CD4-positive, alpha-beta memory T cell (primary cell): ENCODE measurements at regions not wholly inside any gene's neighbourhood (a gene's known extent, or its start where the extent isn't known, plus 50 kb on each side); places are given as distances from the start of the nearest gene placed in this dataset.

ENCODE experiments used
- CTCF ChIA-PET: fragments of 350-600 bp; sonication (Branson Sonifier 250); formaldehyde crosslinking; loops from one replicate; lab custom pipeline; 2021; ENCODE audit warnings: inconsistent platforms; ENCODE audit not compliant: partially characterized antibody; lab: Charles Lee
- POLR2A ChIA-PET: fragments of 350-600 bp; sonication (Branson Sonifier 250); formaldehyde crosslinking; loops from one replicate; lab custom pipeline; 2021; ENCODE audit not compliant: partially characterized antibody; lab: Charles Lee
- DNase-seq, 5 donors: peaks; one replicate each; pipeline versions ENCODE4 v3.0.0 to v3.0.0-alpha.2; 2020 to 2022; ENCODE audit warnings: mixed read lengths in 1 of 5
- H3K27ac ChIP-seq: one replicate; pipeline ENCODE4 v1.7.0; 2013; ENCODE audit warnings: low read depth, low read length
- H3K27me3 ChIP-seq: 2 replicates; pipeline ENCODE4 v1.7.0; 2013; ENCODE audit warnings: mild to moderate bottlenecking, low read length, moderate library complexity; ENCODE audit not compliant: insufficient read depth
- H3K36me3 ChIP-seq: 2 replicates; pipeline ENCODE4 v1.7.0; 2013; ENCODE audit warnings: mild to moderate bottlenecking, low read length, moderate library complexity; ENCODE audit not compliant: insufficient read depth
- H3K4me1 ChIP-seq: 2 replicates; pipeline ENCODE4 v1.7.0; 2013; ENCODE audit warnings: mild to moderate bottlenecking, low read length, moderate library complexity; ENCODE audit not compliant: insufficient read depth
- H3K4me3 ChIP-seq, 2 donors: one replicate each; pipeline ENCODE4 v1.7.0; 2013; ENCODE audit warnings: low read length in 2 of 2, mild to moderate bottlenecking in 1 of 2
- H3K9me3 ChIP-seq, 2 donors: one replicate each; pipeline ENCODE4 v1.7.0; 2013; ENCODE audit warnings: low read length in 2 of 2, control low read depth in 1 of 2; ENCODE audit not compliant: control insufficient read depth in 1 of 2
- H3K27ac Mint-ChIP-seq, 7 donors: one replicate each; pipeline ENCODE4 v1.8.0; 2020 to 2021; ENCODE audit warnings: mixed read lengths in 7 of 7, mild to moderate bottlenecking in 6 of 7, inconsistent platforms in 3 of 7, moderate library complexity in 3 of 7
- H3K27me3 Mint-ChIP-seq, 2 donors: one replicate each; pipeline ENCODE4 v1.8.0; 2020 to 2021; ENCODE audit warnings: mixed read lengths in 2 of 2
- H3K36me3 Mint-ChIP-seq, 2 donors: one replicate each; pipeline ENCODE4 v1.8.0; 2020 to 2021; ENCODE audit warnings: mixed read lengths in 2 of 2, inconsistent platforms in 1 of 2, mild to moderate bottlenecking in 1 of 2
- H3K4me1 Mint-ChIP-seq, 4 donors: one replicate each; pipeline ENCODE4 v1.8.0; 2020 to 2021; ENCODE audit warnings: mixed read lengths in 4 of 4, mild to moderate bottlenecking in 1 of 4
- H3K4me3 Mint-ChIP-seq, 8 donors: one replicate each; pipeline ENCODE4 v1.8.0; 2020 to 2021; ENCODE audit warnings: mixed read lengths in 8 of 8, mild to moderate bottlenecking in 7 of 8, moderate library complexity in 6 of 8, inconsistent platforms in 3 of 8
- H3K9me3 Mint-ChIP-seq, 8 donors: one replicate each; pipeline ENCODE4 v1.8.0; 2020 to 2021; ENCODE audit warnings: mixed read lengths in 8 of 8, mild to moderate bottlenecking in 5 of 8, inconsistent platforms in 3 of 8, moderate library complexity in 1 of 8
- intact Hi-C: fragments of 100-400 bp; cut with micrococcal nuclease; formaldehyde crosslinking; loops from one replicate; pipeline ENCODE4 v1.15.1; 2023

- H3K27ac Mint-ChIP-seq, result no peak overlapping the region
- POLR2A ChIA-PET, result no interaction called here
- CTCF ChIA-PET, result no interaction called here
- H3K4me1 Mint-ChIP-seq, result no peaks in the 10 kb centered on the region
- intact Hi-C loops, result no loop called here
- H3K4me3 ChIP-seq, result no peak overlapping the region
- H3K4me1 ChIP-seq, result no peaks in the 10 kb centered on the region
- H3K27ac ChIP-seq, result no peak overlapping the region
- no peaks in the 10 kb centered on the region for H3K27me3 ChIP-seq
- H3K9me3 ChIP-seq, result no peaks in the 10 kb centered on the region
- H3K9me3 Mint-ChIP-seq, result peaks cover 0 to 4% (median 0%) of the 10 kb centered on the region in 8 donors
- H3K27me3 Mint-ChIP-seq, result no peaks in the 10 kb centered on the region
- H3K4me3 Mint-ChIP-seq, result no peak overlapping the region
- DNase-seq, result no peak
- no peaks in the 10 kb centered on the region for H3K36me3 ChIP-seq
- H3K36me3 Mint-ChIP-seq, result no peaks in the 10 kb centered on the region
These were observed 331.3 kb upstream of the SEMA6A start for GRCh38 chr5:116905885-116906284.

GRCh38 chr5:116900793-116901192, 326.2 kb upstream of the SEMA6A start:
- Mint-ChIP-seq H3K36me3 (no peaks in the 10 kb centered on the region), H3K9me3 (peaks cover 0 to 2% (median 0%) of the 10 kb centered on the region in 8 donors), H3K27me3 (no peaks in the 10 kb centered on the region), H3K4me1 (no peaks in the 10 kb centered on the region), H3K27ac (no peak overlapping the region), H3K4me3 (no peak overlapping the region)
- intact Hi-C loops, result no loop called here
- ChIA-PET POLR2A (no interaction called here), CTCF (no interaction called here)
- H3K4me3 ChIP-seq, result no peak overlapping the region
- H3K27ac ChIP-seq, result no peak overlapping the region
- no peaks in the 10 kb centered on the region for H3K9me3 ChIP-seq
- no peaks in the 10 kb centered on the region for H3K36me3 ChIP-seq
- no peaks in the 10 kb centered on the region for H3K4me1 ChIP-seq
- no peaks in the 10 kb centered on the region for H3K27me3 ChIP-seq
- DNase-seq, result no peak

GRCh38 chr5:116898917-116899316, 324.3 kb upstream of the SEMA6A start:
- DNase-seq, result no peak
- Mint-ChIP-seq H3K27me3 (no peaks in the 10 kb centered on the region), H3K9me3 (peaks cover 0 to 2% (median 0%) of the 10 kb centered on the region in 8 donors), H3K27ac (no peak overlapping the region), H3K4me3 (no peak overlapping the region), H3K4me1 (no peaks in the 10 kb centered on the region), H3K36me3 (no peaks in the 10 kb centered on the region)
- Histone ChIP-seq H3K36me3 (no peaks in the 10 kb centered on the region), H3K27ac (no peak overlapping the region), H3K4me1 (no peaks in the 10 kb centered on the region), H3K4me3 (no peak overlapping the region), H3K27me3 (no peaks in the 10 kb centered on the region), H3K9me3 (no peaks in the 10 kb centered on the region)
- ChIA-PET CTCF (no interaction called here), POLR2A (no interaction called here)
- intact Hi-C loops, result no loop called here

GRCh38 chr5:116897291-116897690, 322.7 kb upstream of the SEMA6A start:
- ChIA-PET CTCF (no interaction called here), POLR2A (no interaction called here)
- H3K27ac ChIP-seq, result no peak overlapping the region
- H3K36me3 ChIP-seq, result no peaks in the 10 kb centered on the region
- Mint-ChIP-seq H3K36me3 (no peaks in the 10 kb centered on the region), H3K27ac (peak overlapping the region in 1 of 7 donors; percentile 55), H3K27me3 (no peaks in the 10 kb centered on the region), H3K4me3 (no peak overlapping the region), H3K4me1 (no peaks in the 10 kb centered on the region), H3K9me3 (peaks cover 0 to 2% (median 0%) of the 10 kb centered on the region in 8 donors)
- no peaks in the 10 kb centered on the region for H3K27me3 ChIP-seq
- H3K4me1 ChIP-seq, result no peaks in the 10 kb centered on the region
- no peak overlapping the region for H3K4me3 ChIP-seq
- H3K9me3 ChIP-seq, result no peaks in the 10 kb centered on the region
- intact Hi-C loops, result no loop called here
- DNase-seq, result no peak

- Histone ChIP-seq H3K9me3 (no peaks in the 10 kb centered on the region), H3K27ac (no peak overlapping the region), H3K4me1 (no peaks in the 10 kb centered on the region), H3K36me3 (no peaks in the 10 kb centered on the region), H3K4me3 (no peak overlapping the region), H3K27me3 (no peaks in the 10 kb centered on the region)
- POLR2A ChIA-PET, result interaction anchor here (0.6 kb wide), 1 partner anchor 671 kb away, joined by 4 read pairs; no protein-coding TSS in a partner anchor
- DNase-seq, result no peak
- CTCF ChIA-PET, result no interaction called here
- intact Hi-C loops, result no loop called here
- no peak overlapping the region for H3K27ac Mint-ChIP-seq
- H3K36me3 Mint-ChIP-seq, result no peaks in the 10 kb centered on the region
- H3K9me3 Mint-ChIP-seq, result peaks cover 0 to 2% (median 0%) of the 10 kb centered on the region in 8 donors
- no peaks in the 10 kb centered on the region for H3K4me1 Mint-ChIP-seq
- H3K27me3 Mint-ChIP-seq, result no peaks in the 10 kb centered on the region
- no peak overlapping the region for H3K4me3 Mint-ChIP-seq
These were observed 321.4 kb upstream of the SEMA6A start for GRCh38 chr5:116896001-116896400.

- POLR2A ChIA-PET, result no interaction called here
- CTCF ChIA-PET, result interaction anchor here (0.6 kb wide), 1 partner anchor 9 kb away, joined by 3 read pairs; no protein-coding TSS in a partner anchor
- Mint-ChIP-seq H3K36me3 (no peaks in the 10 kb centered on the region), H3K4me3 (no peak overlapping the region), H3K9me3 (peaks cover 0 to 2% (median 0%) of the 10 kb centered on the region in 8 donors), H3K4me1 (no peaks in the 10 kb centered on the region), H3K27me3 (no peaks in the 10 kb centered on the region), H3K27ac (no peak overlapping the region)
- no peak overlapping the region for H3K27ac ChIP-seq
- DNase-seq, result no peak
- no peaks in the 10 kb centered on the region for H3K4me1 ChIP-seq
- H3K27me3 ChIP-seq, result no peaks in the 10 kb centered on the region
- intact Hi-C loops, result no loop called here
- no peaks in the 10 kb centered on the region for H3K36me3 ChIP-seq
- no peaks in the 10 kb centered on the region for H3K9me3 ChIP-seq
- no peak overlapping the region for H3K4me3 ChIP-seq
These were observed 318.4 kb upstream of the SEMA6A start for GRCh38 chr5:116892993-116893392.

GRCh38 chr5:116887104-116887503, 312.5 kb upstream of the SEMA6A start:
- peaks cover 0 to 2% (median 0%) of the 10 kb centered on the region in 8 donors for H3K9me3 Mint-ChIP-seq
- no peaks in the 10 kb centered on the region for H3K9me3 ChIP-seq
- H3K27me3 ChIP-seq, result no peaks in the 10 kb centered on the region
- no peaks in the 10 kb centered on the region for H3K27me3 Mint-ChIP-seq
- no peak for DNase-seq
- no peaks in the 10 kb centered on the region for H3K4me1 Mint-ChIP-seq
- CTCF ChIA-PET, result no interaction called here
- no peak overlapping the region for H3K27ac Mint-ChIP-seq
- H3K36me3 ChIP-seq, result no peaks in the 10 kb centered on the region
- POLR2A ChIA-PET, result no interaction called here
- H3K27ac ChIP-seq, result no peak overlapping the region
- H3K4me1 ChIP-seq, result no peaks in the 10 kb centered on the region
- intact Hi-C loops, result no loop called here
- H3K4me3 Mint-ChIP-seq, result no peak overlapping the region
- H3K36me3 Mint-ChIP-seq, result no peaks in the 10 kb centered on the region
- no peak overlapping the region for H3K4me3 ChIP-seq

- Mint-ChIP-seq H3K4me3 (no peak overlapping the region), H3K27me3 (no peaks in the 10 kb centered on the region), H3K36me3 (no peaks in the 10 kb centered on the region), H3K4me1 (no peaks in the 10 kb centered on the region), H3K27ac (no peak overlapping the region), H3K9me3 (peaks cover 0 to 2% (median 0%) of the 10 kb centered on the region in 8 donors)
- no peak overlapping the region for H3K27ac ChIP-seq
- no peak for DNase-seq
- no peaks in the 10 kb centered on the region for H3K9me3 ChIP-seq
- H3K4me1 ChIP-seq, result no peaks in the 10 kb centered on the region
- CTCF ChIA-PET, result no interaction called here
- intact Hi-C loops, result no loop called here
- H3K4me3 ChIP-seq, result no peak overlapping the region
- H3K36me3 ChIP-seq, result no peaks in the 10 kb centered on the region
- no peaks in the 10 kb centered on the region for H3K27me3 ChIP-seq
- POLR2A ChIA-PET, result no interaction called here
These were observed 311.2 kb upstream of the SEMA6A start for GRCh38 chr5:116885825-116886224.
